ENCODE measurements at regions not wholly inside any gene's neighbourhood (a gene's known extent, or its start where the extent isn't known, plus 50 kb on each side); places are given as distances from the start of the nearest gene placed in this dataset.
"Not testable (repeated sequence)": the region's sequence is repeated elsewhere in the genome, so short reads cannot be mapped to it uniquely, and the experiment has no call there.

DNA sequence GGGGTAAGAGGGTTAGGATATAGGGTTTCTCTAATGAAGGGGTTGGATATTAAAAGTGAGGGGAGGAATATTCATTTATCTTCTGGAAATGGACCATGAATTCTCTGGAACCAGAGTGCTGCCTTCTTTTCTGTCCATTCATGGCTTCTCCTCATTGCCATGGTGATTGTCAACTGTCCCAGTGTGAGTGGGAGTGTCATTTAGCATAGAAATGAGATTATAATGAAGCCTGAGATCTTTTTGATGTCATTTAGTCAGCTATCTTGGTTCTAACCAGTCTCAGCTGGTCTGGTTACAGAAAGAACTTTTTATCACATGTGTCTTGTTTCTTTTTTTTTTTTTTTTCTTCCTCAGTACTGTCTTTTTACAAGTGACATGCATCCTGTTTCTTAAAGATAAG lies 497.3 kb upstream of the PITX2 start:
- H3K9me3 Mint-ChIP-seq = peaks cover 0 to 6% of the 10 kb centered on the region in 2 donors

DNA sequence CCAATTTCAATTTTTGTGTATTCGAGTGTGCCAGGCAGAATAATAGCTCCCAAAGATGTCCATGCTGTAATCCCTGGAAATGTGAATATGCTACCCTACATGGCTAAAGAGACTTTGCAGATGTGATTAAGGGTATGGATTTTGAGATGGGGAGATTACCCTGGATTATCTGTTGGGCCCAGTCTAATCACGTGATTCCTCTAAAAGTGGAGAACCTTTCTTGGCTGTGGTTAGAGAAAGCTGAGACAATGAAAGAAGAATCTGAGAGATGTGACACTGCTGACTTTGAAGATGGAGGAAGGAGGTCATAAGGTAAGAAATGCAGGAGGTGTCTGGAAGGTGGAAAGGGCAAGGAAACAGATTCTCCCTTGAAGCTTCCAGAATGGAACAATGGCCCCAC lies 503.5 kb upstream of the PITX2 start:
- no peaks in the 10 kb centered on the region for H3K27me3 Mint-ChIP-seq
- H3K4me1 Mint-ChIP-seq = no peaks in the 10 kb centered on the region
- no peak for ATAC-seq (replicated peaks)
- no peaks in the 10 kb centered on the region for H3K36me3 Mint-ChIP-seq
- DNase-seq = no peak
- H3K27ac Mint-ChIP-seq = no peak overlapping the region
- H3K9me3 Mint-ChIP-seq = peaks cover 0 to 2% of the 10 kb centered on the region in 2 donors
- no peak overlapping the region for H3K4me3 Mint-ChIP-seq

More for the DNA sequence above, 497.3 kb upstream of the PITX2 start:
- H3K4me3 Mint-ChIP-seq = no peak overlapping the region
- H3K36me3 Mint-ChIP-seq = no peaks in the 10 kb centered on the region
- no peak overlapping the region for H3K27ac Mint-ChIP-seq
- no peak for ATAC-seq (replicated peaks)
- DNase-seq = no peak
- no peaks in the 10 kb centered on the region for H3K4me1 Mint-ChIP-seq
- H3K27me3 Mint-ChIP-seq = no peaks in the 10 kb centered on the region

DNA sequence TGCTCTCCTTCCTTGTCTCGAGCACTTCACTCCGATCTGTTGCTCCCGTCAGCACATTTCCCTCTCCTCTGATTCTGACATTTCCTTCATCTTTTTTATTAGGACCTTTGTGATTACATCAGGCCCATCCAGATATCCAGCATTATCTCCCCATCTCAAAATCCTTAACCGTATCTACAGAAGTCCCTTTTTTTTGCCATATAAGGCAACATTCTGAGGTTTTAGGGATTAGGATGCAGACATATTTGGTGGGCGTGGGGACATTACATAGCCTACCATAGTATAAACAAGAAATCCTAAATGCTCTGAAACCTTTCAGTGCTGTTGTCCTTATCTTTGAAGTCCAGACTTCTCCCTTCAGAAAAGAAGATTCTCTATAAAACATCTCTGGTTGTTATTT lies 505.0 kb upstream of the PITX2 start:
- no peak for ATAC-seq (replicated peaks)
- H3K27ac Mint-ChIP-seq = no peak overlapping the region
- H3K27me3 Mint-ChIP-seq = no peaks in the 10 kb centered on the region
- no peaks in the 10 kb centered on the region for H3K36me3 Mint-ChIP-seq
- DNase-seq = no peak
- H3K9me3 Mint-ChIP-seq = peaks cover 0 to 2% of the 10 kb centered on the region in 2 donors
- H3K4me1 Mint-ChIP-seq = no peaks in the 10 kb centered on the region
- H3K4me3 Mint-ChIP-seq = no peak overlapping the region

DNA sequence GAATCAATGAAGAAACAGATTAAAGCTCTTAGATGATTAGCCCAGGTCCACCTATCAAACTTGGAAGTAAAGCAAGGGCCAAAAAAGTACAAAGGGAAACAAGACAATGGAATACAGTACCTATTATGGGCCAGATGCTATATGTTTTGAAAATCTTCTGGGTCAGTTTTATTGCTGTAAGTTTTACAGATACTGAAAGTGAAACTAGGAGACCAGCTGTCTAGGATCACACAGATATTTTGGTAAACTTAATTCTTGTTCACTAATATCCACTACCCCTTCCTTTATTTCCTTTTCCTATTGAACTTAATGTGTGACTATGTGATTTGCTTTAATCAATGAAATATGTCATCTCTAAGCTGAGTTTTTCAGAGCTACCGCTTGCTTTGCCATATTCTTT lies 505.4 kb upstream of the PITX2 start:
- H3K4me1 Mint-ChIP-seq = no peaks in the 10 kb centered on the region
- no peaks in the 10 kb centered on the region for H3K36me3 Mint-ChIP-seq
- no peak overlapping the region for H3K4me3 Mint-ChIP-seq
- DNase-seq (no peak), ATAC-seq (replicated peaks) (no peak)
- peaks cover 0 to 2% of the 10 kb centered on the region in 2 donors for H3K9me3 Mint-ChIP-seq
- H3K27me3 Mint-ChIP-seq = no peaks in the 10 kb centered on the region
- H3K27ac Mint-ChIP-seq = no peak overlapping the region

DNA sequence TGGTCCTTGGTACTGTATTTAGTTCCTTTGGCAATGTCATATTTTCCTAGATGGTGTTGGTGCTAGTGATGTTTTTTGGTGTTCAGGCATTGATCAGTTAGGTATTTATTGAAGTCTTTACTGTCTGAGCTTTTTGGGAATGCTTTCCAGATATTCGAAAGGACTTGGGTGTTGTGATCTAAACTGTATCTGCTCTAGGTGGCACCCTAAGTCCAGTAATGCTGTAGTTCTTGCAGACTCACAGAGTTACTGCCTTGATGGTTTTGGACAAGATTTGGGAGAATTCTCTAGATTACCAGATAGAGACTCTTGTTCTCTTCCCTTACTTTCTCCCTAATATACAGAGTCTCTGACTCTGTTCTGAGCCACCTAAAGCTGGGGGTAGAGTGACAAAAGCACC lies 513.6 kb upstream of the PITX2 start:
- no peaks in the 10 kb centered on the region for H3K4me1 Mint-ChIP-seq
- ATAC-seq (replicated peaks) (no peak), DNase-seq (no peak)

DNA sequence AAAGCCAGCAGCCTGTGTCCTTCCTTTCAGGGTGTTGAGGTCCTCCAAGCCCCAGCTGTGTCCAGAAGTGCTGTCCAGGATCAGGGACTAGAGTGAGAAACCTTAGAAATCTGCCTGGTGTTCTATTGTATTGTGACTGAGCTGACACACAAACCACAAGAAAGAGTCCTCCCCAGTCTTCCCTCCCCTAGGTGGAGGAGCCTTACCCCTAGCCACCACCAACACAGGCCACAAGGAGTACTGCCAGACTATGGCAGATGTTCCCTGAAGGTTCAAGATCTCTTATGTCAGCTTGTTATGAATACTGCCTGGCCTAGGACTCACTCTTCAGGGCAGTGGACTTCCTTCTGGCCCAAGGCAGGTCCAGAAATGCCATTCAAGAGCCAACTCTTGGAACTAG lies 514.1 kb upstream of the PITX2 start:
- no peaks in the 10 kb centered on the region for H3K4me1 Mint-ChIP-seq
- no peaks in the 10 kb centered on the region for H3K36me3 Mint-ChIP-seq
- no peak overlapping the region for H3K27ac Mint-ChIP-seq
- H3K27me3 Mint-ChIP-seq = no peaks in the 10 kb centered on the region
- ATAC-seq (replicated peaks) (peak in 1 of 2 donors; percentile 21), DNase-seq (no peak)
- H3K9me3 Mint-ChIP-seq = no peaks in the 10 kb centered on the region
- H3K4me3 Mint-ChIP-seq = no peak overlapping the region

More for the DNA sequence above, 513.6 kb upstream of the PITX2 start:
- H3K9me3 Mint-ChIP-seq = no peaks in the 10 kb centered on the region
- H3K27me3 Mint-ChIP-seq = no peaks in the 10 kb centered on the region
- H3K36me3 Mint-ChIP-seq = no peaks in the 10 kb centered on the region
- H3K4me3 Mint-ChIP-seq = no peak overlapping the region
- no peak overlapping the region for H3K27ac Mint-ChIP-seq

DNA sequence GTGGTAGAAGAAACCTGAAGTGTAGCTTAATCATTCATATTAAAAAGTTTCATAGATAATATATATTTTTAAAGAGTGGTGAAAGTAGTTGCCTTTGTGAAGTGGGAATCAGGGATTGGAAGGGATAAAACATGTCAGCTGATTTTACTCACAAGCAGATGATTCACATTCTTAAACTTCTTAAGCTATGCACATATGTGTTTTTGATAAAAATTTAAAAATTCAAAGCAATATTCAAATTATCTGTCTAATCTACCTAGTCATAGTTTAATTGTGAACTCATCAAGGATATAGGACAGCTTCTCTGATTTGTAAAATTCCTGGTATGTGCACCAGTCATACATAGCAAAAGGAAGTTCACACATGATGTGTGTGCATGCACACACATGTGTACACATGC lies 520.6 kb upstream of the PITX2 start:
- H3K27me3 Mint-ChIP-seq = no peaks in the 10 kb centered on the region
- no peak overlapping the region for H3K4me3 Mint-ChIP-seq
- no peak overlapping the region for H3K27ac Mint-ChIP-seq
- peaks cover 0 to 9% of the 10 kb centered on the region in 2 donors for H3K9me3 Mint-ChIP-seq
- H3K36me3 Mint-ChIP-seq = no peaks in the 10 kb centered on the region
- no peak for DNase-seq
- H3K4me1 Mint-ChIP-seq = no peaks in the 10 kb centered on the region
- no peak for ATAC-seq (replicated peaks)

DNA sequence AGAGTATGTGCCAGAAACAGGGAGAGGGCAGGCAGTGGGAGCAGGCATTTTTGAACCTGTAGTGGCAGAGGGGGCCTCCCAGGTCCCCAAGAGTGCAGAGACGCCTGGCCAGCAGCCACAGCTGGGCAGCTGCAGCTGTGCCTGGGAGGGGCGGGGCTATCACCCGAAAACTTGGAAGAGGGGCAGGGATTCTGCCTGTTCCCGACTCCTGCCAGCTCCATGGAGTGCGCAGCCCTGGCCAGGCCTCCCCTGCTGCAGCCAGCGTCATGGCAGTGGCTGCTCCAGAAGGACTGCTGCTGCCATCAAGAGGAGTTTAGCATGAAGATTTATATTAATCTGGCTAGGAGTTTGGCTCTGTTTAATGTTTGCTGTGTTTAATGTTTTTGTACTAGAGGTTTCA lies 532.1 kb upstream of the PITX2 start:
- H3K27me3 Mint-ChIP-seq = no peaks in the 10 kb centered on the region
- peaks cover 6 to 8% of the 10 kb centered on the region in 2 donors for H3K9me3 Mint-ChIP-seq
- H3K36me3 Mint-ChIP-seq = no peaks in the 10 kb centered on the region
- no peak for DNase-seq
- H3K4me3 Mint-ChIP-seq = no peak overlapping the region
- H3K4me1 Mint-ChIP-seq = no peaks in the 10 kb centered on the region
- no peak overlapping the region for H3K27ac Mint-ChIP-seq
- ATAC-seq (replicated peaks) = no peak

DNA sequence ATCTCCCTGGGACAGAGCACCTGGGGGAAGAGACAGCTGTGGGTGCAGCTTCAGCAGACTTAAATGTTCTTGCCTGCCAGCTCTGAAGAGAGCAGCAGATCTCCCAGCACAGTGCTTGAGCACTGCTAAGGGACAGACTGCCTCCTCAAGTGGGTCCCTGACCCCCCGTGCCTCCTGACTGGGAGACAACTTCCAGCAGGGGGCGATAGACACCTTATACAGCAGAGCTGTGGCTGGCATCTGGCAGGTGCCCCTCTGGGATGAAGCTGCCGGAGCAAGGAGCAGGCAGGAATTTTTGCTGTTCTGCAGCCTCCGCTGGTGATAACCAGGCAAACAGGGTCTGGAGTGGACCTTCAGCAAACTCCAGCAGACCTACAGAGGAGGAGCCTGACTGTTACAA lies 541.7 kb upstream of the PITX2 start:
- not testable (repeated sequence) for H3K4me1 Mint-ChIP-seq

DNA sequence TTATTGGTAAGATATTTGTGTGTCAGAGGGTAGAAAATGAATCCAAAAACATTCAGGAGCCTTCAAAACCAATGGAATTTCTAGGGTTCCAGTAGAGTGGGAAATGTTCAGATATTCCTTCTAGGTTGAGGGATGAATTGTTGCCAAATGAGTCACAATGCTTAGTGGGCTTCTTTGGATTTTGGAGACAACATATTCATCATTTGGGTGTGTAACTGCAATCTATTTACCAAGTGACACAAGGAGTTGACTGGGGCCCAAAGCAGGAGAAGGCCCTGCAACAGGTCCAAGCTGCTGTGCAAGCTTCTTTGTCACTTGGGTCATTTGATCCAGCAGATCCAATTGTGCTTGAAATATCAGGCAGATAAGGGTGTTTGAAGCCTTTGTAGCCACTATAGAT lies 551.5 kb upstream of the PITX2 start:
- no peak overlapping the region for H3K4me3 Mint-ChIP-seq
- ATAC-seq (replicated peaks) (no peak), DNase-seq (no peak)
- H3K27ac Mint-ChIP-seq = no peak overlapping the region
- no peaks in the 10 kb centered on the region for H3K4me1 Mint-ChIP-seq
- H3K27me3 Mint-ChIP-seq = no peaks in the 10 kb centered on the region
- no peaks in the 10 kb centered on the region for H3K36me3 Mint-ChIP-seq
- H3K9me3 Mint-ChIP-seq = peaks cover 0 to 6% of the 10 kb centered on the region in 2 donors

More for the DNA sequence above, 541.7 kb upstream of the PITX2 start:
- H3K36me3 Mint-ChIP-seq; ATAC-seq (replicated peaks); DNase-seq; H3K27me3 Mint-ChIP-seq; H3K4me3 Mint-ChIP-seq; H3K27ac Mint-ChIP-seq: not testable (repeated sequence)
- H3K9me3 Mint-ChIP-seq = peaks cover 10 to 14% of the 10 kb centered on the region in 2 donors

DNA sequence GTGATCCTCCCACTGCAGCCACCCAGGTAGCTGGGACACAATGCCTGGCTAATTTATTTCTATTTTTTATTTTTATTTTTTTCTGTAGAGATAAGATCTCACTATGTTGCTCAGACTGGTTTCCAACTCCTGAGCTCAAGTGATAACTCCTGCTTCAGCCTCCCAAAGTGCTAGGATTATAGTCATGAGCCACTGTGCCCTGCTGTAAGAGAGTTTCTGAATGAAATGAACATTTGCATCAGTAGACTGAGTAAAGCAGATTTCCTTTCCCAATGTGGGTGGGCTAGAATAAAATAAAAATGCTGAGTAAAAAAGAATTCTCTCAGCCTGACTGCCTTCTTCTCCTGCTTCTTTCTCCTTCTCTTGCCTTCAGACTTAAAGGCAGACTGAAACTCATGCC lies 555.4 kb upstream of the PITX2 start:
- no peak for DNase-seq
- Mint-ChIP-seq H3K27me3 (no peaks in the 10 kb centered on the region), H3K27ac (no peak overlapping the region), H3K36me3 (no peaks in the 10 kb centered on the region), H3K4me3 (no peak overlapping the region), H3K4me1 (no peaks in the 10 kb centered on the region), H3K9me3 (peaks cover under 1 to 5% of the 10 kb centered on the region in 2 donors)
- no peak for ATAC-seq (replicated peaks)

DNA sequence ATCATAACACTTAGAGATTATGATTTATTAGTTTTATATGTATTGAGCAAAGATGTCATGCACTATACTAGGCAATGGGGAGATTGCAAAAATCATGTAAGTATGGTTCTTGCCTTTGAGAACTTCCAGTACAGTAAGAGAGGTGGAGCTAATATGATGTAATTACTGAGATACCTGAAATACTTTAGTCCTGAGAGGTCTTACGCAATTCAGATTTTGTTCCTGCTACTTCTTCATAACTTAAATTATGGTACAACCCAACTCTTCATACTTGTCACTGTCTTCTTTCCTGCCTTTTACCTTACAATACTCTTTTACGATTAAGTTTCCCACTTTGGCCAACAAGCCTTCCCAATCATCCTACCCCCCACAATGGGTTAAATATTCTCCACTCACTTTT lies 564.2 kb upstream of the PITX2 start:
- H3K36me3 Mint-ChIP-seq = no peaks in the 10 kb centered on the region
- H3K27ac Mint-ChIP-seq = no peak overlapping the region
- peaks cover 2 to 5% of the 10 kb centered on the region in 2 donors for H3K9me3 Mint-ChIP-seq
- DNase-seq = no peak
- no peaks in the 10 kb centered on the region for H3K4me1 Mint-ChIP-seq
- H3K27me3 Mint-ChIP-seq = no peaks in the 10 kb centered on the region
- H3K4me3 Mint-ChIP-seq = no peak overlapping the region
- ATAC-seq (replicated peaks) = no peak

DNA sequence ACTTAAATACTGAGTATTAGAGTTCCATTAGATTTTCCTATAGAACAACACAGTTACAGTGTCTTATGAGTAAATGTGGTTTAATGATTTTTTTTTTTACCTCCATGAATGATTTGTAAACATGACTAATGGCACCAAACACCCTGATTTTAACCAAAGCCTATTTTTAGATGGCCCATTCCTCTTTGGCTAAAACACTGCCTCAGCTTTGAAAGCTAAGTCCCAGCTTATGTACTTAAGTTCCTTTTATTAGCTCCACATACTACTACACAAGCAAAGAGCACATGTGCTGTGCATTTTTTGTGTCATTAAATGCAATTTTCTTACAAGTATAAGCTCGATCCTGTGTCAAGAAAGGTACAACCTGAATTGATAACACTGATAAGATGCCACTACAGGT lies 575.6 kb upstream of the PITX2 start:
- ATAC-seq (replicated peaks) = no peak
- Mint-ChIP-seq H3K36me3 (no peaks in the 10 kb centered on the region), H3K4me1 (no peaks in the 10 kb centered on the region), H3K9me3 (peaks cover 0 to 7% of the 10 kb centered on the region in 2 donors), H3K27ac (no peak overlapping the region), H3K27me3 (no peaks in the 10 kb centered on the region), H3K4me3 (no peak overlapping the region)
- no peak for DNase-seq

DNA sequence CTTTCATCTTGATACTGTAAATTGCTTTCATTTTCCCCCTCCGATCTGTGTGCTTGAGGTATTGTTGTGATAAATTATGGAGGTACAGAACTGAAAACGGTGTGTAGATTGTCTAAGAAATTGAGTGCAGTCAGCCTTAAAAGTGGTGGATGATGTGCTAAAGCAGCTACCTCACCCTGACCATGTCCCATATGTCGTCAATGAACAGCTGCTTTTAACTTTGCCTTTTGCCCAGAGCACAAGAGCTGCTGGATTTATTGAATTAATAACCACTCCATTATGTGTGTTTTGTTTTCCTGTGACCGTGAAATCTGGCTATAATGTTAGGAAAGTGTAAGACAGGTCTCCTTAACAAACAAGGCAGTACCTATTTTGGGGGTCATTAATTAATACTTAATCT lies 581.9 kb upstream of the PITX2 start:
- H3K27me3 Mint-ChIP-seq = no peaks in the 10 kb centered on the region
- ATAC-seq (replicated peaks) (no peak), DNase-seq (no peak)
- H3K4me1 Mint-ChIP-seq = no peaks in the 10 kb centered on the region
- H3K9me3 Mint-ChIP-seq = no peaks in the 10 kb centered on the region
- no peak overlapping the region for H3K4me3 Mint-ChIP-seq
- H3K27ac Mint-ChIP-seq = no peak overlapping the region
- H3K36me3 Mint-ChIP-seq = no peaks in the 10 kb centered on the region

DNA sequence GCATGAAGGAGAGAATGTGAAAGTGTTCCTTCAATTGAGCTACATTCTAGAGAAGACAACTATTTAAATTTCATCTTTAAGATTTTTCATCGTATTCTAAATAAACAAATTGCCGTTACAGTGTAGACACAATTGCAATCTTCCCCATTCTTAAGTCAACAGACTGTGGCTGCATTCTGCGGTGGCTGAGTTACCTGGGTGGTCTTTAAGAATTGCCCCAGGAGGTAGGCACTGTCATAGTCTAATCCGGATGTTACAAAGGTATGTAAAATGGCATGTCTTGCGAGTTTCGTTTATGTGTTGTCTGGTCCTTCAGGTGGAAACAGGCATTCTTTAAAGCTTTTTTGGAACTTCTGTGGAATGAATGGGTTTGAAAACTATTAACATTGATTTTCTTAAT lies 586.1 kb upstream of the PITX2 start:
- DNase-seq = no peak

DNA sequence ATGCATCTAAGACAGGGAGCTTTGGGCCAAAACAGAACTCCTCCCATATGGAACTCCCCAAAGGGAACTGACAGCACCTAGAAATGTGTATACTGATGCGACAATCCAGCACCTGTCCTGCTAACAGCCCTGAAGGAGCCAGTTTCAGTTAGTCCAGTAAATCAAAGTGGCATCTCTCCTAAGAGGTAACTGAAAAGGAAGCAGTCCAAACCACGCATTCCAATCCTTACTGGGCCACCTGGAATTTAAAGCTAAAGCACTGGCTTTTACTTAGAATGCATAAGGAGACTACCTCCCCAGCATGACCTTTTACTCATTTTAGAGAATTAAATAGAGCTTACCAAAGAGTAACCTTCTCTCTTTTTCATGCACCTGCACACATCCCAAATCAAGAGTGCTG lies 586.8 kb upstream of the PITX2 start:
- Mint-ChIP-seq H3K27ac (no peak overlapping the region), H3K4me3 (no peak overlapping the region), H3K27me3 (no peaks in the 10 kb centered on the region), H3K4me1 (no peaks in the 10 kb centered on the region), H3K9me3 (no peaks in the 10 kb centered on the region), H3K36me3 (no peaks in the 10 kb centered on the region)
- no peak for ATAC-seq (replicated peaks)
- DNase-seq = no peak

More for the DNA sequence above, 586.1 kb upstream of the PITX2 start:
- Mint-ChIP-seq H3K27me3 (no peaks in the 10 kb centered on the region), H3K4me1 (no peaks in the 10 kb centered on the region), H3K4me3 (no peak overlapping the region), H3K9me3 (no peaks in the 10 kb centered on the region), H3K36me3 (no peaks in the 10 kb centered on the region), H3K27ac (no peak overlapping the region)
- ATAC-seq (replicated peaks) = no peak

All from stimulated activated naive B cell treated with anti-CD40 and anti-IgM and Interleukin-4, amounts not matched to agents 10 μg/mL and 1 μg/mL and 100 μg/mL, for 72 hours (primary cell).